ENCODE measurements at regions not wholly inside any gene's neighbourhood (a gene's known extent, or its start where the extent isn't known, plus 50 kb on each side); places are given as distances from the start of the nearest gene placed in this dataset.
A peak's percentile ranks its signal among the peaks of the same experiment; 100 is the strongest.

DNA sequence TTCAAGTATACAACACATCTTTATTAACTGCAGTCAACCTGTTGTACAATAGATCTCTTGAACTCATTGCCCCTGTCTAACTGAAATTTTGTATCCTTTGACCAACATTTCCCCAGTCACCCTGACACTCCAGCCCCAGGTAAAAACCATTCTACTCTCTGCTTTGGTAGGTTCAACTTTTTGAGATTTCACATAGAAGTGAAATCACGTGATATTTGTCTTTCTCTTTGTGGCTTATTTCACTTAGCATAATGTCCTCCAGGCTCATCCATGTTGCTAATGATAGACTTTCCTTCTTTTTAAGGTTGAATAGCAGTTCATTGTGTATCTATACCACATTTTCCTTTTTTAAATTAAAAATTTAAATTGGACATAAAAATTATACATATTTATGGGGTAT lies 126.5 kb upstream of the MAN2A1 start:
- H4K20me1 ChIP-seq (ENCODE audit: insufficient read depth), result no peaks in the 10 kb centered on the region
- H3K4me2 ChIP-seq (ENCODE audit: unreplicated experiment), result no peak overlapping the region
- H3K9ac ChIP-seq, result no peak overlapping the region
- H3F3A ChIP-seq (ENCODE audit: insufficient read depth), result no peaks in the 10 kb centered on the region
- H3K36me3 ChIP-seq (ENCODE audit: low read depth), result no peaks in the 10 kb centered on the region
- H3K79me2 ChIP-seq (ENCODE audit: insufficient read depth), result no peaks in the 10 kb centered on the region
- H3K27ac ChIP-seq, result no peak overlapping the region
- no peak overlapping the region for H2AFZ ChIP-seq
- 60 to 63% methylated on average over 1 of the region's 1 CpG for WGBS, 2 experiments (ENCODE audit: low coverage in 1 of 2, low lambda C conversion rate in 2 of 2, missing lambda C conversion rate in 2 of 2)
- H3K27me3 ChIP-seq (replicated peaks; ENCODE audit: insufficient read depth), result no peaks in the 10 kb centered on the region
- H3K9me3 ChIP-seq (ENCODE audit: low read depth), result no peaks in the 10 kb centered on the region
- in situ Hi-C loops (cut with MboI), result no loop called here
- TF ChIP-seq EZH2phosphoT487 (IDR thresholded peaks at IDR 0.05; ENCODE audit: insufficient read depth, low read depth) (no peak), EZH2 (IDR thresholded peaks at IDR 0.05; ENCODE audit: insufficient read depth, poor library complexity, severe bottlenecking) (no peak)
- H3K4me3 ChIP-seq, result no peak overlapping the region
- H3K4me1 ChIP-seq (ENCODE audit: insufficient read depth), result peaks cover 6% of the 10 kb centered on the region; the same call in 1 of the 2 replicates
- no peak for DNase-seq
- no peaks in the 10 kb centered on the region for H3K9me2 ChIP-seq (ENCODE audit: insufficient read depth)

DNA sequence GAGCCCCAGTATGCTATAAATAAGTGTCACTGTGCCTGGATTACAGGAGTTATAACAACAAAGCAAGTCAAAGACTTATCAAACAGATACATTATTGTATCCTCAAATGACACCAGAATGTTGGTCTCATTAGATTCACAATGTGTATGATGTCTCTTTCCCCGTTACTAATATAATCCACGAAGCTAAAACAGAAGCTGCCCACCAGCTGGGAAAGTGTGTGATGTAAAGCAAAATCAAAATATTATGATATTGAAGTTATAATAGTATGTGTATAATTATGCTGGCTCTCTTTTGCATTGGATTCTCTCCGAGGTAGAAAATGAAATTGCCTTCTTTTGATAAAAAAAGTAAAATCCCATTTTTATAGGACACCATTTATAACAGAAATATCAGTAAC lies 127.3 kb upstream of the MAN2A1 start:
- Histone ChIP-seq H3K27ac (no peak overlapping the region), H3K4me2 (ENCODE audit: unreplicated experiment) (no peak overlapping the region), H3K4me1 (ENCODE audit: insufficient read depth) (peaks cover 4% of the 10 kb centered on the region; the same call in 1 of the 2 replicates), H4K20me1 (ENCODE audit: insufficient read depth) (no peaks in the 10 kb centered on the region), H2AFZ (no peak overlapping the region), H3K9ac (no peak overlapping the region), H3K36me3 (ENCODE audit: low read depth) (no peaks in the 10 kb centered on the region), H3K9me3 (ENCODE audit: low read depth) (no peaks in the 10 kb centered on the region), H3K79me2 (ENCODE audit: insufficient read depth) (no peaks in the 10 kb centered on the region), H3K9me2 (ENCODE audit: insufficient read depth) (no peaks in the 10 kb centered on the region), H3K4me3 (no peak overlapping the region), H3K27me3 (replicated peaks; ENCODE audit: insufficient read depth) (no peaks in the 10 kb centered on the region), H3F3A (ENCODE audit: insufficient read depth) (no peaks in the 10 kb centered on the region)
- in situ Hi-C loops (cut with MboI), result no loop called here
- 8 to 13% methylated on average over 3 of the region's 3 CpGs for WGBS, 2 experiments (ENCODE audit: low coverage in 1 of 2, low lambda C conversion rate in 2 of 2, missing lambda C conversion rate in 2 of 2)
- no peak for DNase-seq
- TF ChIP-seq EZH2phosphoT487 (IDR thresholded peaks at IDR 0.05; ENCODE audit: insufficient read depth, low read depth) (no peak), EZH2 (IDR thresholded peaks at IDR 0.05; ENCODE audit: insufficient read depth, poor library complexity, severe bottlenecking) (no peak)

DNA sequence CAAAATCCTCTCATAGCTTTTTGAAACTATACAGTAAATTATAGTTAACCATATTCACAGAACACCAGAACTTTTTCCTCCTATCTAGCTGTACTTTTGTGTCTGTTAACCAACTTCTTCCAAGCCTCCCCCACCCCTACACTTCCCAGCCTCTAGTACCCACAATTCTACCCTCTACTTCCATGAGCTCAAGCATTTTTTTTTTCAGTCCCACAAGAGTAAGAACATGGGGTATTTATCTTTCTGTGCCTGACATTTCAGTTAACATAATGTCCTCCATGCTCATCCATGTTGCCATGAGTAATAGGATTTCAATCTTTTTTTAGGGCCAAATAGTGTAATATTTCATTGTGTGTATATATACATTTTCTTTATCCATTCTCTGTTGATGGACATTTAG lies 128.3 kb upstream of the MAN2A1 start:
- Histone ChIP-seq H3K4me1 (ENCODE audit: insufficient read depth) (no peaks in the 10 kb centered on the region), H3K9me3 (ENCODE audit: low read depth) (no peaks in the 10 kb centered on the region), H3K9me2 (ENCODE audit: insufficient read depth) (no peaks in the 10 kb centered on the region), H3K79me2 (ENCODE audit: insufficient read depth) (no peaks in the 10 kb centered on the region), H3F3A (ENCODE audit: insufficient read depth) (no peaks in the 10 kb centered on the region), H3K9ac (no peak overlapping the region), H3K27me3 (replicated peaks; ENCODE audit: insufficient read depth) (no peaks in the 10 kb centered on the region), H4K20me1 (ENCODE audit: insufficient read depth) (no peaks in the 10 kb centered on the region), H3K36me3 (ENCODE audit: low read depth) (no peaks in the 10 kb centered on the region), H3K4me3 (no peak overlapping the region), H2AFZ (no peak overlapping the region), H3K4me2 (ENCODE audit: unreplicated experiment) (no peak overlapping the region), H3K27ac (no peak overlapping the region)
- in situ Hi-C loops (cut with MboI), result no loop called here
- no peak for TF ChIP-seq EZH2 (IDR thresholded peaks at IDR 0.05; ENCODE audit: insufficient read depth, poor library complexity, severe bottlenecking)
- no peak for TF ChIP-seq EZH2phosphoT487 (IDR thresholded peaks at IDR 0.05; ENCODE audit: insufficient read depth, low read depth)
- DNase-seq, result no peak

DNA sequence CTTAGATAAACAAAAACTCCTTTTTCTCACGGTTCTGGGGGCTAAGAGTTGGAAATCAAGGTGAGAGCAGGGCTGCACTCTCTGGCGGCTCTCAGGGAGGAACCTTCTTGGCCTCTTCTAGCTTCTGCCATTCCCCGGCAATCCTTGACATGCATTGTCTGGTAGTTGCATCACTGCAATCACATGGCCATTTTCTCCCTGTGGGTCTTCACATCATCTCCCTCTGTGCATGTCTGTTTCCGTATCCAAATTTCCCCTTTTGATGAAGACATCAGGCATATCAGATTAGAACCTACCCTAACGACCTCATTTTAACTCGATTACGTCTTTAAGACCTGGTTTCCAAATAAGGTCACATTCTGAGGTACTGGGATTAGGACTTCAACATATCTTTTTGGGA lies 129.2 kb upstream of the MAN2A1 start:
- in situ Hi-C loops (cut with MboI), result no loop called here
- Histone ChIP-seq H3K9me2 (ENCODE audit: insufficient read depth) (no peaks in the 10 kb centered on the region), H3K4me3 (no peak overlapping the region), H3K9ac (no peak overlapping the region), H3K27me3 (replicated peaks; ENCODE audit: insufficient read depth) (no peaks in the 10 kb centered on the region), H3K36me3 (ENCODE audit: low read depth) (no peaks in the 10 kb centered on the region), H3K4me1 (ENCODE audit: insufficient read depth) (no peaks in the 10 kb centered on the region), H3K4me2 (ENCODE audit: unreplicated experiment) (no peak overlapping the region), H3F3A (ENCODE audit: insufficient read depth) (no peaks in the 10 kb centered on the region), H3K79me2 (ENCODE audit: insufficient read depth) (no peaks in the 10 kb centered on the region), H4K20me1 (ENCODE audit: insufficient read depth) (no peaks in the 10 kb centered on the region), H2AFZ (no peak overlapping the region), H3K9me3 (ENCODE audit: low read depth) (no peaks in the 10 kb centered on the region), H3K27ac (no peak overlapping the region)
- DNase-seq, result no peak
- no peak for TF ChIP-seq EZH2 (IDR thresholded peaks at IDR 0.05; ENCODE audit: insufficient read depth, poor library complexity, severe bottlenecking)
- no peak for TF ChIP-seq EZH2phosphoT487 (IDR thresholded peaks at IDR 0.05; ENCODE audit: insufficient read depth, low read depth)
- WGBS, 2 experiments (ENCODE audit: low coverage in 1 of 2, low lambda C conversion rate in 2 of 2, missing lambda C conversion rate in 2 of 2), result 64 to 70% methylated on average over 7 of the region's 7 CpGs

DNA sequence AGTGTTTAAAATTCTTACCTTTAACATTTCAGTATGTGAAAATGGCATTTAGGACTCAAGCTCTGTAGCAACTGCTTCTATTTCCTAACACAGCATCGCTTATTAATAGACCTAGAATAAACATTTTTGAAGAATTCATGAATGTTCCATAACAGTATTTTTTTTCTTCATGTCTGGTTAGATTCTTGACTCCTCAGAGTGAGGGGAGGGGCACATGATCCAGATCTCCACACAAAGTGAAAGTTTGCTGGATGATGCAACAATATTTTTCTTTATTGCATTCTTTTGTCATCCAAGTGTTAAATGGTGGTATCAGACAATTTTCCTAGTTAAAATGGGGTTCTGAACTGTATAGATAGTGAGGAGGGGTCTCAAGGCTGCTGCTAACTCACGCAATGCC lies 130.8 kb upstream of the MAN2A1 start:
- no peaks in the 10 kb centered on the region for H3K4me1 ChIP-seq (ENCODE audit: insufficient read depth)
- no peaks in the 10 kb centered on the region for H3K27me3 ChIP-seq (replicated peaks; ENCODE audit: insufficient read depth)
- no peak overlapping the region for H3K27ac ChIP-seq
- H3K9me2 ChIP-seq (ENCODE audit: insufficient read depth), result no peaks in the 10 kb centered on the region
- H3K9ac ChIP-seq, result no peak overlapping the region
- no peaks in the 10 kb centered on the region for H3K79me2 ChIP-seq (ENCODE audit: insufficient read depth)
- WGBS, 2 experiments (ENCODE audit: low coverage in 1 of 2, low lambda C conversion rate in 2 of 2, missing lambda C conversion rate in 2 of 2), result 59 to 60% methylated on average over 2 of the region's 2 CpGs
- H2AFZ ChIP-seq, result peak overlapping the region; percentile 28; the same call in 1 of the 2 replicates
- TF ChIP-seq EZH2 (IDR thresholded peaks at IDR 0.05; ENCODE audit: insufficient read depth, poor library complexity, severe bottlenecking) (no peak), EZH2phosphoT487 (IDR thresholded peaks at IDR 0.05; ENCODE audit: insufficient read depth, low read depth) (no peak)
- DNase-seq, result no peak
- H3K9me3 ChIP-seq (ENCODE audit: low read depth), result no peaks in the 10 kb centered on the region
- H3K4me3 ChIP-seq, result no peak overlapping the region
- in situ Hi-C loops (cut with MboI), result no loop called here
- no peak overlapping the region for H3K4me2 ChIP-seq (ENCODE audit: unreplicated experiment)
- no peaks in the 10 kb centered on the region for H3F3A ChIP-seq (ENCODE audit: insufficient read depth)
- no peaks in the 10 kb centered on the region for H3K36me3 ChIP-seq (ENCODE audit: low read depth)
- no peaks in the 10 kb centered on the region for H4K20me1 ChIP-seq (ENCODE audit: insufficient read depth)
